ENCODE measurements at regions not wholly inside any gene's neighbourhood (a gene's known extent, or its start where the extent isn't known, plus 50 kb on each side); places are given as distances from the start of the nearest gene placed in this dataset.

- CTCF ChIA-PET (ENCODE audit: low intra/inter-chr PET ratio): no interaction called here
- intact Hi-C loops (cut with micrococcal nuclease) (no loop called here), in situ Hi-C loops (cut with MboI) (no loop called here)
- Histone ChIP-seq H3K4me2 (ENCODE audit: insufficient read depth, low read length) (no peak overlapping the region), H3K9ac (ENCODE audit: insufficient read depth in 1 of 2, low read depth in 2 of 2, low read length in 2 of 2) (no peak overlapping the region), H3K79me2 (ENCODE audit: control insufficient read depth, insufficient read depth, low read length) (no peaks in the 10 kb centered on the region), H3K9me1 (ENCODE audit: control insufficient read depth, insufficient read depth, low read length) (no peaks in the 10 kb centered on the region), H3K27ac (ENCODE audit: extremely low read depth, low read depth, low read length) (no peak overlapping the region), H3K9me3 (replicated peaks; ENCODE audit: control insufficient read depth, insufficient read depth, low read depth, low read length) (no peaks in the 10 kb centered on the region), H3K4me1 (replicated peaks in 1 of 2; ENCODE audit: control insufficient read depth in 2 of 2, insufficient read depth in 2 of 2, low read length in 2 of 2) (no peaks in the 10 kb centered on the region), H3K4me3 (no peak overlapping the region), H3K27me3 (ENCODE audit: control insufficient read depth in 2 of 2, insufficient read depth in 2 of 2, low read length in 2 of 2) (no peaks in the 10 kb centered on the region), H4K20me1 (replicated peaks; ENCODE audit: control insufficient read depth, insufficient read depth, low read length) (no peaks in the 10 kb centered on the region), H2AFZ (ENCODE audit: low read depth, low read length) (no peak overlapping the region), H3K36me3 (ENCODE audit: control insufficient read depth, insufficient read depth, low read length) (no peaks in the 10 kb centered on the region)
- FAIRE-seq (no peak), ATAC-seq (no peak), DNase-seq (ENCODE audit: extremely low read depth in 1 of 4, low spot score in 3 of 4) (no peak)
- TF ChIP-seq KLF1 (tag; IDR thresholded peaks at IDR 0.05) (no peak), ZNF75A (CRISPR knock-in tag; IDR thresholded peaks at IDR 0.05) (no peak), CREBBP (IDR thresholded peaks at IDR 0.05; ENCODE audit: low read depth, low read length) (no peak), SP2 (IDR thresholded peaks at IDR 0.05; ENCODE audit: extremely low read depth, low read depth, low read length, poor library complexity, severe bottlenecking) (no peak), NRF1 (conservative IDR thresholded peaks at IDR 0.05 in 1 of 2, IDR thresholded peaks at IDR 0.05 in 1 of 2) (no peak), NFIC (IDR thresholded peaks at IDR 0.05) (no peak), KAT2B (IDR thresholded peaks at IDR 0.05; ENCODE audit: low read depth, low read length) (no peak), COPS2 (conservative IDR thresholded peaks at IDR 0.05) (no peak), ZNF347 (CRISPR knock-in tag; IDR thresholded peaks at IDR 0.05; ENCODE audit: low read depth) (no peak), FOXO4 (CRISPR knock-in tag; IDR thresholded peaks at IDR 0.05) (no peak)
- TF ChIP-seq, protein P1, sequence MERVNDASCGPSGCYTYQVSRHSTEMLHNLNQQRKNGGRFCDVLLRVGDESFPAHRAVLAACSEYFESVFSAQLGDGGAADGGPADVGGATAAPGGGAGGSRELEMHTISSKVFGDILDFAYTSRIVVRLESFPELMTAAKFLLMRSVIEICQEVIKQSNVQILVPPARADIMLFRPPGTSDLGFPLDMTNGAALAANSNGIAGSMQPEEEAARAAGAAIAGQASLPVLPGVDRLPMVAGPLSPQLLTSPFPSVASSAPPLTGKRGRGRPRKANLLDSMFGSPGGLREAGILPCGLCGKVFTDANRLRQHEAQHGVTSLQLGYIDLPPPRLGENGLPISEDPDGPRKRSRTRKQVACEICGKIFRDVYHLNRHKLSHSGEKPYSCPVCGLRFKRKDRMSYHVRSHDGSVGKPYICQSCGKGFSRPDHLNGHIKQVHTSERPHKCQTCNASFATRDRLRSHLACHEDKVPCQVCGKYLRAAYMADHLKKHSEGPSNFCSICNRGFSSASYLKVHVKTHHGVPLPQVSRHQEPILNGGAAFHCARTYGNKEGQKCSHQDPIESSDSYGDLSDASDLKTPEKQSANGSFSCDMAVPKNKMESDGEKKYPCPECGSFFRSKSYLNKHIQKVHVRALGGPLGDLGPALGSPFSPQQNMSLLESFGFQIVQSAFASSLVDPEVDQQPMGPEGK (CRISPR knock-in tag; IDR thresholded peaks at IDR 0.05; ENCODE audit: borderline replicate concordance): no peak
- TF ChIP-seq, protein P2, sequence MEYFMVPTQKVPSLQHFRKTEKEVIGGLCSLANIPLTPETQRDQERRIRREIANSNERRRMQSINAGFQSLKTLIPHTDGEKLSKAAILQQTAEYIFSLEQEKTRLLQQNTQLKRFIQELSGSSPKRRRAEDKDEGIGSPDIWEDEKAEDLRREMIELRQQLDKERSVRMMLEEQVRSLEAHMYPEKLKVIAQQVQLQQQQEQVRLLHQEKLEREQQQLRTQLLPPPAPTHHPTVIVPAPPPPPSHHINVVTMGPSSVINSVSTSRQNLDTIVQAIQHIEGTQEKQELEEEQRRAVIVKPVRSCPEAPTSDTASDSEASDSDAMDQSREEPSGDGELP (CRISPR knock-in tag; IDR thresholded peaks at IDR 0.05; ENCODE audit: borderline replicate concordance): no peak
- POLR2A ChIA-PET: no interaction called here
- BruUV-seq (replicated peaks): no TSS peak
- WGBS (ENCODE audit: insufficient coverage, low coverage, missing lambda C conversion rate): 0% methylated on average over 5 of the region's 5 CpGs
These were observed 139.1 kb upstream of the TACR1 start for GRCh38 chr2:75338461-75338860.

Measured in K562 (cell line).